ENCODE measurements at regions not wholly inside any gene's neighbourhood (a gene's known extent, or its start where the extent isn't known, plus 50 kb on each side); places are given as distances from the start of the nearest gene placed in this dataset.
"Not testable (repeated sequence)": the region's sequence is repeated elsewhere in the genome, so short reads cannot be mapped to it uniquely, and the experiment has no call there.

DNA sequence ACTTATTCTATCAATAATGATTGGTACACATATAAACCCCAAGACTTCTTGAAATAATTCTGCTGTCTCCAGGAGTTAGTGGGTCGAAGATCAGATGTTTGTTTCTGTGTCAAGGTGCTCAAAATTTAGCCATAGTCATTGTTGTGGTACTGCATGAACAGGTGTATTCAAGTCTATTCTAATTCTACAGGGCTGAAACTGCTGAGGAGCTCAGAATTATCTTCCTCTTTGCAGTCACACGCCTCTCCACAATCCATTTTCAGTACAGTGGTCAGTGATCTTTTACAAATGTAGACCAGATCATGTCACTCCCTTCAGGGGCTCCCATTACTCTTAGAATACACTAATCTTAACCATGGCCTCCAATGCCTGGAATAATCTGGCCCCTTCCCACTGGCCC, 527.5 kb downstream of the NTRK3 start:
- DNase-seq (ENCODE audit: insufficient read length, low spot score) (no peak), FAIRE-seq (no peak)

- DNase-seq (ENCODE audit: insufficient read length, low spot score) (no peak), FAIRE-seq (no peak)
Observed at GRCh38 chr15:87727073-87727472, 529.5 kb downstream of the NTRK3 start.

- DNase-seq (ENCODE audit: insufficient read length, low spot score), result no peak
- no peak for FAIRE-seq
Observed at GRCh38 chr15:87724330-87724729, 532.2 kb downstream of the NTRK3 start.

DNA sequence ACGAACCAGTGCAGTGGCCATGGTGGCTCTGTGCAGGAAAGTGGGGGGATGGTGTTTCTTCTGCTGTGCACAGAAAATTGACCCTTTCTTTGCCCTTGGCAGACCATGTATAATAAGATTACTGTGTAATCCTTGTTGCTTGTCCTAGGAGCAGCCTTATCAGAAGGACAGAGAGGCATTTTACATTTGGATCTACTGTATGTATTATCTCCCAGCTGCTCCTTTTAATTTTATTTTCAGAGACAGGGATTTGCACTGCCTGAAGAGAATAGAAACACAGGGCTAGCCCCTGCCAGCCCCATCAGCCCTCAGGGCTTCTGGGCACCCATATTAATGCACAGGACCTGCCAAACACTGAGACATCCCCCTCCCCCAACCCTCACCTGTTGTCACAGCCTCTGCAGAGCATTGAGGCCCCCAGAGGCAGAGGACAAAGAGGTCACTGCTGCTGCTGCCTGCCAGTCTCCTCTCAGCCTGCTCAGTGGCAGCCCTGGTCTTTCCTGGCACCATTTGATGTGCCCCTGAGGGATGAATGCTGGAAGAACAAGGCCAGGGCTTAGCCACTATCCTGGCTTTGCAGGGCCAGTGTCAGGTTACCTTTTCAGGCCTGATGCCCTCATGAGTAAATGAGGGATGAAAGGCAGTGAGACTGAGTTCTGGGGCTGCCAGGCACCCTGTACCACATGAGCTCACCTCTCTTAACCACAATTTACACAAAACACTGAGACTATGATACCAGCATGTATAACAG, 533.4 kb downstream of the NTRK3 start:
- no peak for FAIRE-seq
- DNase-seq (ENCODE audit: insufficient read length, low spot score), result no peak

GRCh38 chr15:87720235-87720634, 536.3 kb downstream of the NTRK3 start:
- no peak for FAIRE-seq
- no peak for DNase-seq (ENCODE audit: insufficient read length, low spot score)

DNA sequence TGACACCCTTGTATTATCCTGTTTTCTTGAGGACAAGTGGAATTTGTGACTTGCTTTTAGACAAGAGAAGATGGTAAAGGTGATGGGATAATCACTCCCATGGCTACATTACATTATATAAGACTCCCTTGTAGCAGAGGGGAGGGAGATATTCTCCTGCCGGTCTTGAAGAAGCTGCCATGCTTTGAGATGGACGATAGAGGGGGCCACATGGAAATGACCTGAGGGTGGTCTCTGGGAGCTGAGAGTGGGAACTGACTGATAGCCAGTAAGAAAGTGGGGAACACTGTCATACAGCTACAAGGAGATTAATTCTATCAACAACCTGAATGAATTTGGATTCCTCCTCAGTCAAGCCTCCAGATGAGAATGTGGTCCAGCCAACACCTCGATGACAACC, 540.1 kb downstream of the NTRK3 start:
- DNase-seq (ENCODE audit: insufficient read length, low spot score), result no peak

DNA sequence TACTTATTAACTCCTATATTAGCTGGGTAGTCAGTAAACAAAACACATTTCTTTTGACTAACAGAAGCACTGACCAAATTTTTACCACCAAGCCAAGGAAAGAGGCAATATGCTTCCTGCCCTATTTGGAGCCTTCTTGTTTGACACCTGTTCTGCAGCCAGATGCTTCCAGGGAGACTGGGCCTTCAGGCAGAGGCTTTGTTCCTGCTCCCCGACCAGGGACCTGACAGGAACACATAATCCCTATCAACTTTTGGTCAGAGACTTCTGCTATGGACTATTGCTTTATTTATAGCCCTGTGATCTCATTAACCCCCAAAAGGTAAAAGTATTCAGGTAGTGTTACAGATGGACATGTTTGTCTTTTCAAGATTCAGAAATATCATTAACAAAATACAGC, 541.3 kb downstream of the NTRK3 start:
- FAIRE-seq (no peak), DNase-seq (ENCODE audit: insufficient read length, low spot score) (no peak)

More for the DNA sequence above, 540.1 kb downstream of the NTRK3 start:
- no peak for FAIRE-seq

GRCh38 chr15:87713475-87713879, 543.1 kb downstream of the NTRK3 start:
- no peak for FAIRE-seq

GRCh38 chr15:87712211-87712610, 544.3 kb downstream of the NTRK3 start:
- DNase-seq (ENCODE audit: insufficient read length, low spot score), result no peak
- no peak for FAIRE-seq

More at GRCh38 chr15:87713475-87713879, 543.1 kb downstream of the NTRK3 start:
- DNase-seq (ENCODE audit: insufficient read length, low spot score), result no peak

DNA sequence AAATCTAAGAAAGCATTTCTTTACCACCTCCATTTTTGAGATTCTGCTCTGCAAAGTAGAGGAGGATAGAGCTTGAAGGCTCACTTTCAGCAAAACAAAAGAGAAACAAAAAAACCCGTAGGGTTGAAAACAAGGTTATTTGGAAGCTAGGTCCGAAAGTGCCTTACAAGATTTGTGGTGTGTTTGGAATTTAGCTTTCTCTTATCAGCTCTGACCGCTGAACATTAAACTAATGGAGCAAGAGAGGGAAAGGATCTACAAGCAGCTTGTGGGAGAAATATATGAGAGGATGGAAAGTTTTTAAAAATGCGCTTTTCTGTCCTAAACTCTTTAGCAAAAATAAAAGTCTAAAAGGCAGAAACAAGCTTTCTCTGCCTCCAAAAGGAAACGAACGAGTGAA, 545.5 kb downstream of the NTRK3 start:
- no peak for DNase-seq (ENCODE audit: insufficient read length, low spot score)
- no peak for FAIRE-seq

DNA sequence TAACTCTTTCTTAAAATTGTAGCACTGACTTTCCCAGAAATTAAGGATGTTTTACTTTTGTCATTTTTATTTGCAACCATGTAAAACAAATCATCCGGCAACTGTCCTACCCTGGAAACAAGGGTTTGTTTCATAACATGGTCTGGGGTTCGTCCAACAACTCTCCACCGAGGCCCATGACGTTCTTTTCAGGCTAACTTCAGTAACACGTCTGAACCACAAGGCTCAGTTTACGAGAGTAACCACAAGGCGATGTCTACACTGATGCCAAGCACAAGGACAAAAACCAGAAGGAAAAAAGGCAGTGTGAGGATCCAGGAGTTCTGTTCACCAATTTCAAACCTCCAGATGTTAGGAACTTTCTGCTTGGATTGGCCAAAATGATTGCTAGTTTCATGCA, 546.1 kb downstream of the NTRK3 start:
- no peak for DNase-seq (ENCODE audit: insufficient read length, low spot score)
- no peak for FAIRE-seq

- DNase-seq (ENCODE audit: insufficient read length, low spot score) (no peak), FAIRE-seq (no peak)
Observed at GRCh38 chr15:87707566-87708130, 548.9 kb downstream of the NTRK3 start.

- DNase-seq (ENCODE audit: insufficient read length, low spot score), result no peak
- no peak for FAIRE-seq
Observed at GRCh38 chr15:87707071-87707470, 549.5 kb downstream of the NTRK3 start.

DNA sequence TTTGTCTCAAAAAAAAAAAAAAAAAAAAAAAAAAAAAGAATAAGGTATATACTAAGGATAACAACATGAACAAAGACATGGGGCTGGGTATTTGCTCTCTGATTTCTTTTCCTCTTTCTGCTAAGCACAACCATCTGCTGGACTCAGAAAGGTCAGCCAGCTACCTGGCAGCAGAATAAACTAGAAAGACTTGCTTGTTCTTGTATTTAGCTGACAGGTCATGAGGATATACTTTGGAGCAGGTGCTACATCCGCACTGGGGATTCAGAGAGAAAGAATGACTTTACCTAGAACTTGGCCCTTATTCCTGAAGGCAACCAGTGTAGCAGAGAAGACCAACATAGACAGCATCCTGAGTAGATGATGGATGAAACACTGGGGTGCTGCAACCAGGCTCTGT, 550.5 kb downstream of the NTRK3 start:
- DNase-seq (ENCODE audit: insufficient read length, low spot score) (no peak), FAIRE-seq (no peak)

GRCh38 chr15:87704276-87704675, 552.3 kb downstream of the NTRK3 start:
- FAIRE-seq, result no peak
- no peak for DNase-seq (ENCODE audit: insufficient read length, low spot score)

DNA sequence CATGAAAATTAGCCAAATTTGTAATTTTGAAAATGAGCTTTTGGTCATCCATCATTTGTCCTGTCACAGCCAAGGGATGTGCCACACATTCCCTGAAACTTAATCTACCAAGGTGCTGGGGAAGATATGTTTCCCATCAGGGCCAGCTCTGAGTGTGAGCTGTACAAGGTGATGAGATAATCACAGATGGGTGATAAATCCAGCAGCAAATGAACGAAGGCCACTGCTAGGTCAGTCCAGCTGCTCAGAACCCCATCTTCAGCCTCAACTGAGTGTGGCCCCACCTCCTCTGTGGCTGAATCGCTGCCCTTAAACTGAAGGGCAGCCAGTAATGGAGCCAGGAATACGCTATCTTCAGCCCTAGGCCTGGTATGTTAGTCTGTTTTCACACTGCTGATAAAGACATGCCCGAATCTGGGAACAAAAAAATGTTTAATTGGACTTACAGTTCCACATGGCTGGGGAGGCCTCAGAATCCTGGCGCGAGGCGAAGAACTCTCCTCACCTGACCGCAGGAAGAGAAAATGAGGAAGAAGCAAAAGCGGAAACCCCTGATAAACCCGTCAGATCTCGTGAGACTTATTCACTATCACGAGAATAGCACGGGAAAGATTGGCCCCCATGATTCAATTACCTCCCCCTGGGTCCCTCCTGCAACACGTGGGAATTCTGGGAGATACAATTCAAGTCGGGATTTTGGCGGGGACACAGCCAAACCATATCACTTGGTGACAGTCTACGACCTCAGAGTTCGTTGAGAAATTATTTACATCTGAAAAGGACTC, 553.0 kb downstream of the NTRK3 start:
- FAIRE-seq (no peak), DNase-seq (ENCODE audit: insufficient read length, low spot score) (no peak)

- FAIRE-seq (no peak), DNase-seq (ENCODE audit: insufficient read length, low spot score) (no peak)
Observed at GRCh38 chr15:87702270-87702669, 554.3 kb downstream of the NTRK3 start.

DNA sequence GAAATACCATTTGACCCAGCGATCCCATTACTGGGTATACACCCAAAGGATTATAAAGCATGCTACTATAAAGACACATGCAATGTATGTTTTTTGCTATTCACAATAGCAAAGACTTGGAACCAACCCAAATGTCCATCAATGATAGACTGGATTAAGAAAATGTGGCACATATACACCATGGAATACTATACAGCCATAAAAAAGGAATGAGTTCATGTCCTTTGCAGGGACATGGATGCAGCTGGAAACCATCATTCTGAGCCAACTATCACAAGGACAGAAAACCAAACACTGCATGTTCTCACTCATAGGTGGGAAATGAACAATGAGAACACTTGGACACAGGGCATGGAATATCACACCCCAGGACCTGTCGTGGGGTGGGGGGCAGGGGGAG, 558.1 kb downstream of the NTRK3 start:
- not testable (repeated sequence) for FAIRE-seq; DNase-seq (ENCODE audit: insufficient read length, low spot score)

GRCh38 chr15:87689716-87690115, 566.8 kb downstream of the NTRK3 start:
- no peak for FAIRE-seq
- DNase-seq (ENCODE audit: insufficient read length, low spot score), result no peak

DNA sequence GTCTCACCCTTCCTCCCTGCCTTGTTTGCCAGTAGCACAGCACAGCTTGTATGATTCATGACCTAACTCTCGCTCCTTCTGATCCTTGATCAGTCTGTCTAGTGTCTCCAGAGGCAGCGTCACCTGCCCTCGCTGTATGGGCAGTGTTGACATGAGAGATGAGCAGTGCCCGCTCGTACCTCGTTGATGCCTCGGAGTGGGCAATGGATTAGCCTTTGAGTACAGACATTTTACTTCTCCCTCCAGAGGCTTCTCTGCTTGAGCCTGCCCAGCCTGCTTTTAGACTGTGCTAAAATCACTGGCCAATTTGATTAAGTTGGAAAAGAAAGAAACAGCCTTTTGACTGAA, 569.0 kb downstream of the NTRK3 start:
- FAIRE-seq (no peak), DNase-seq (ENCODE audit: insufficient read length, low spot score) (no peak)

GRCh38 chr15:87686841-87687522, 569.6 kb downstream of the NTRK3 start:
- DNase-seq (ENCODE audit: insufficient read length, low spot score), result no peak
- no peak for FAIRE-seq
